NCI-H748 (cell line): ENCODE measurements at regions not wholly inside any gene's neighbourhood (a gene's known extent, or its start where the extent isn't known, plus 50 kb on each side); places are given as distances from the start of the nearest gene placed in this dataset.
"Not testable (repeated sequence)": the region's sequence is repeated elsewhere in the genome, so short reads cannot be mapped to it uniquely, and the experiment has no call there.

Experiments used
- DNase-seq: peaks from one replicate; lab custom pipeline; 2025; ENCODE audit not compliant: unreplicated experiment; lab: John Stamatoyannopoulos, UW

- DNase-seq: no peak
These were observed 126.0 kb upstream of the IRX2 start for GRCh38 chr5:2877522-2877921.

GRCh38 chr5:2876183-2876582, 124.7 kb upstream of the IRX2 start:
- no peak for DNase-seq

GRCh38 chr5:2874099-2874498, 122.6 kb upstream of the IRX2 start:
- no peak for DNase-seq

GRCh38 chr5:2872676-2873075, 121.2 kb upstream of the IRX2 start:
- no peak for DNase-seq

- no peak for DNase-seq
These were observed 119.8 kb upstream of the IRX2 start for GRCh38 chr5:2871282-2871681.

GRCh38 chr5:2869471-2869870, 118.0 kb upstream of the IRX2 start:
- no peak for DNase-seq

- DNase-seq: peak; percentile 44
These were observed 116.0 kb upstream of the IRX2 start for GRCh38 chr5:2867373-2867933.

GRCh38 chr5:2866662-2867372, 115.3 kb upstream of the IRX2 start:
- no peak for DNase-seq

- DNase-seq: no peak
These were observed 114.4 kb upstream of the IRX2 start for GRCh38 chr5:2865856-2866255.

GRCh38 chr5:2864515-2865105, 113.1 kb upstream of the IRX2 start:
- no peak for DNase-seq

GRCh38 chr5:2863675-2864433, 112.4 kb upstream of the IRX2 start:
- DNase-seq: no peak

- no peak for DNase-seq
These were observed 111.7 kb upstream of the IRX2 start for GRCh38 chr5:2863133-2863532.

- DNase-seq: not testable (repeated sequence)
These were observed 110.7 kb upstream of the IRX2 start for GRCh38 chr5:2862176-2862575.

GRCh38 chr5:2861605-2862004, 110.1 kb upstream of the IRX2 start:
- DNase-seq: no peak

GRCh38 chr5:2860101-2860500, 108.6 kb upstream of the IRX2 start:
- DNase-seq: peak; percentile 89

- no peak for DNase-seq
These were observed 106.4 kb upstream of the IRX2 start for GRCh38 chr5:2857837-2858236.

GRCh38 chr5:2856206-2856605, 104.7 kb upstream of the IRX2 start:
- DNase-seq: no peak

GRCh38 chr5:2852446-2852845, 101.0 kb upstream of the IRX2 start:
- DNase-seq: no peak

- peak; percentile 74 for DNase-seq
These were observed 100.4 kb upstream of the IRX2 start for GRCh38 chr5:2851895-2852294.

- DNase-seq: no peak
These were observed 98.0 kb upstream of the IRX2 start for GRCh38 chr5:2849429-2849828.

- no peak for DNase-seq
These were observed 97.1 kb upstream of the IRX2 start for GRCh38 chr5:2848619-2849018.

- no peak for DNase-seq
These were observed 96.1 kb upstream of the IRX2 start for GRCh38 chr5:2847608-2848007.
